NCI-H1436 treated with DMSO at 0.1 percent for 48 hours (cell line): ENCODE measurements at regions not wholly inside any gene's neighbourhood (a gene's known extent, or its start where the extent isn't known, plus 50 kb on each side); places are given as distances from the start of the nearest gene placed in this dataset.

ENCODE experiments used
- DNase-seq: peaks from one replicate; lab custom pipeline; 2025; lab: John Stamatoyannopoulos, UW

GRCh38 chr2:8448824-8449556 is 232.9 kb upstream of the ID2 start:
- no peak for DNase-seq

DNA sequence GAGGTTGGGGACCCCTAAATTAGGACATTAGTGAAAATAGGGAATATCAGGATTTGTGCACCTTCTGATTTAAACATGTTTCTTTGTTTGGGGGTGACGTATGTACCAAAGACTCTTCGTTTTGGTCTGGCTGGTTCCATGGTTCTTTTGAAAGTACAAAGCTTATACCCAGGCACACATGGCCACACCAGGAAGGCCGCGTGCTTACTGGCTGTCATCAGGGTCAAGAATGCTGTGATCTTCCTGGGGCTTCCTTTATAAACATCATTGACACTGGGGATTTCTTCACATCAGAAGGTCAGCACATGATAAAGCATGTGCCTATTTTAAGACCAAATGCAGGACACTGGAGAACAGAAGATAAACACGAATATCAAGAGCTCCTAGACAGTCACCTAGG is 230.6 kb upstream of the ID2 start:
- no peak for DNase-seq

DNA sequence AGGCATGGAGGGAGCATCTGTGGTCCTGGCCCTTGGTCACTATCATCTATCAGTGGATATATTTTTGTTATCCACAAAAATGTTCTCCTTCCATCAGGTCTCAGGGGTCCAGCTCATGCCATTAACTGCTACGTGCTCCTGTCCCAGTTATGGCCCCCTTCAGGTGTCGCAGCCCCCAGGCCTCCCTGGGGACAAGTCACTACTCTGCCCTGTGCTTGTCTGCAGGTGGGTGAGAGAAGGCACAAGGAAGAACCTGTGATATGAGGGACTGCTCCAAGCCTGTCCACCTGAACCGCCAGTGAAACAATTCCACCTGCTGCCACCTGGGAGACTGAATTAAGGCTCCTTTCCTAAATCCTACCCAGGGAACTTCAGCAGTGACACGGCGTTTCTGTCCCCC is 229.6 kb upstream of the ID2 start:
- no peak for DNase-seq

DNA sequence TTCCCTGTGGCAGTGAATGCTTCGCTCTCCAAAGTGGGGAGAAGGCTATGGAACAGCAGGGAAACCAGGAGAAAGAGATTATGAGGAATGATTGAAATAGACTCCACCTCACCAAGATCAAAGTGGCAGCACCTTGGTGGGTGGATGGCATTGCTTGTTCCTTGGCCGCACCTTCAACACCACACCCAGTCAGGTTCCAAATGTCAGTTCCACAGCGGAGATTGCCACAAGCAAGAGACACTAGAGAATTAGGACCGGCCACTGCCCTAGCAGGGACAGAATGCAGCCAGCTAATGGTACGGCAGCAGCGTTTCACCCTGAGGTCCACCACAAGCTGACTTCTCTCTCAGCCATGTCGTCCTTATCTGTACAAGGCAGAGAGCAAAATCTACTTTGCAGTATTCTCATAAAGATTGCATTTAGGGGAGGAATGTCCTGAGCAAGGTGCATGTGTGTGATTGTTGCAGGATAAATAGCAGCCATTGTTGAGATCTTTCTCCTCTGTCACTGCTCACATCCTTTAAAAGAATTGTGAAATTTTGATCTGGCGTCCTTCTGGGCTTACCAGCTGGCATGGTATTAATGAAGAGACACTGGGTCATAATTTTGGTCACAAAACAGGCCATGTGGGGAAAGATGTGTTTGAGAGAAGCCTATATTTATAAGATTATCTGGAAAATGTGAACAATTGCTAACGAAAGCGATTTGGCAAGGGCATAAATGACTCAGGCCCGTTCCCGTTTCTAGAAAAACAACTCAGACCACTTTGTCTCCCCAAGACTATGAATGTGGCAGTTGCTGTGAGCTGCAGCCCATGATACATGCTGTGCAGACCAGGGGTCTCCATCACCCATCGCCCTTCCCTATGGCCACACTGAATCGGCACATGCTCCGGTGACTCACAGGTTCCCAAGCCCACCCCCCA is 228.6 kb upstream of the ID2 start:
- no peak for DNase-seq

GRCh38 chr2:8453904-8454302 is 228.0 kb upstream of the ID2 start:
- DNase-seq: no peak

DNA sequence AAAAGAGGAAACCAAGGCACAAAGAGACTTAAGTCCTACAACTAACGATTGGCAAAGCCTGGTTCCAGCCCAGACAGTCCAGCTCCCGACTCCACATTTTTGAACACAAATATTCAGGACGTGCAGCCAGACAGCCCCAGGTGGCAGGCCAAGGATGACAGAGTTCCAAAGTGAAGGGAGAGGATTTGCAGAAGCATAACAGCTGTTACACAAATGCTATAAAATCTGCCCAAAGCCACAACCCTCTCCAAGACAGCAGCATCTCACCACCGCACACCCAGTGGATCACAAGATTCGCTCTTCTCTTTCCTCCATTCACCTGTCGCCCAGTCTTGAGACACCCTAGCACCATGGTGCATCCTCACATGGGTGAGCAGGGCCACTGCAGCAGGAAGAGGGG is 227.1 kb upstream of the ID2 start:
- no peak for DNase-seq

- DNase-seq: no peak
Measured at GRCh38 chr2:8455236-8456150, 226.4 kb upstream of the ID2 start.

DNA sequence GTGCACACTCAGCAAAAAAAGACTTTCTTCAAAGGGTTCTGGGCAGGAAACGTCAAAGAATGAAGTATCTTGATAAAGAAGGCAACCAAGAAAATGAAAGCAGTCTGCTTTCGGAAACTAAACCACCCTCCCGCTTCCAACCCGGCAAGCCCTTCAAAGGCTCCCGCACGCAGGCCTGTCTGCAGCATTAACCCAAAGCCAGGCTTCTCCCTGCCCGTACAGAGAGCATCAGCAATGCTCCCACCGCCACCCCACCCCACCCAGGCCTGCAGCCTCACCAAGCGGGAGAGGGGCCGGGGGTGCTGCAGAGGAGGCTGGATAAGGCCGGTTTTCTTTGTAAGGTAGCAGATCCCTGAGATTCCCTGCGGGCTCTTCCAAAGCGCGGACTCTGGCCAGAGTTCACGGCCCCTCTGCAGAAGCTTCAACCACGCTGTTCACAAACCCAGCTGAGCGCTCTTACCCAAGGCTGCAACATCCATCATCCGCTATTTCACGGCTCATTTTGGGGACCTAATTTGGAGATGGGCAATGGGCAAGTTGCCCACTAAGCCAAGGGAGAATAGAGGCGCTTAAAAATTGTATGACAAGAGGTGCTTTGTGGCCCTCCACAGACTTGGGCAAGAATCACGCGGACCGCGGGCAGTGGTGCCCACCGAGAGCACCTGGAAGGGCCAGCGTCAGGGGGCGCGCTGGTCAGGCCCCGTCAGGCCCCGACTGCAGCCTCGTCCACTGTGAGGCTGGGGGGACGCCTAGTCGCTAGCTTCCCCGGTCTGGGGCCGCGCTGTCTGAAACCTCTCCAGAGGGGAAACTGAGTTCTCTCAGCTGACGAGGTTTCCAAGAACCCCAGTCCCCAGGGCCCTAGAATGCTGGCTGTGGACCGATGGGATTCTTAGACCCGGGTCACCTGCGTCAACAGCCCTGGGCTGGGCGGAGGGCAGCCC is 225.4 kb upstream of the ID2 start:
- no peak for DNase-seq

- DNase-seq: no peak
Measured at GRCh38 chr2:8457092-8457481, 224.8 kb upstream of the ID2 start.

GRCh38 chr2:8457699-8458502 is 224.0 kb upstream of the ID2 start:
- no peak for DNase-seq

GRCh38 chr2:8458503-8459459 is 223.1 kb upstream of the ID2 start:
- DNase-seq: no peak

GRCh38 chr2:8459474-8459873 is 222.4 kb upstream of the ID2 start:
- DNase-seq: no peak

- no peak for DNase-seq
Measured at GRCh38 chr2:8461341-8461740, 220.5 kb upstream of the ID2 start.

- DNase-seq: no peak
Measured at GRCh38 chr2:8462280-8462679, 219.6 kb upstream of the ID2 start.

DNA sequence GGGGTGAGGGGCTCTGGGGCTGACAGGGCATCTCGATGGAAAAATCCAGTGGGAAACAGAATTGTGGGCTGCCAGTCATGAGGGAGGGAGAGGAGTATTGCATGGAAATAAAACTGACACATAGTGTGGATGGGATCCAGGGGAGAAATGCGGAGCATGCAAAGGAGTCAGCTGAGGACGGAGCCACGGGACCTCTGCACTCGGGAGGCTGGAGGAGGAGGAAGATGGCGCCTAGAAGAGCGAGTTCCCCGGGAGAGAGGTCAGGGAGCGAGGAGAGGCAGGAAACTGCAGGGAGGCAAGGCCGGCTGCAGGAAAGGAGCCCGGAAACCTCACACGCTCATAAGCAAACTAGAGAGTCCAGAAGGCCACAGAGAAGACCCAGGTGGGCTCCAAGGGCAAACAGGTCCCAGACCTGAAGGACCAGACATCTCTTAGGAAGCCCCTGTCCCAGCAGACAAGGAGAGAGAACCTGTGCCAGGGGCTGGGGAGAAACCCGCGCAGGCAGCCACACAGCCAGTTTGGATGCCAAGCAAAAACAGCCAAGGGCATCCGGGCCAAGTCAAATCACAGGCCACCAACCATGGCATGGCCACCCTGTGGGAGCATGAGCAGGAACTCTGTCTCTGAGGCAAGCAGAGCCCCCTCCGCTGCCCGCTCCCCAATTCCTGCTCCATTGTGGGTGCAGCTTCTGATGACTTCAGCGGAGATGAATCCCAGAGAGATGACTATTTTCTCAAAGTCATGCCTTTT is 218.8 kb upstream of the ID2 start:
- no peak for DNase-seq

- no peak for DNase-seq
Measured at GRCh38 chr2:8465560-8465959, 216.3 kb upstream of the ID2 start.

- DNase-seq: no peak
Measured at GRCh38 chr2:8469709-8470493, 212.0 kb upstream of the ID2 start.
